Tibial nerve (tissue), 4 donors: ENCODE measurements at regions not wholly inside any gene's neighbourhood (a gene's known extent, or its start where the extent isn't known, plus 50 kb on each side); places are given as distances from the start of the nearest gene placed in this dataset.

Experiments used
- EP300 ChIP-seq, 2 donors: sonication (generic); formaldehyde crosslinking; IDR thresholded peaks; one replicate each; pipeline ENCODE4 v1.6.1; 2017; ENCODE audit warnings: antibody characterized with exemption in 2 of 2, mild to moderate bottlenecking in 1 of 2
- POLR2A ChIP-seq, 2 donors: fragments of 450-650 bp; IDR thresholded peaks; one replicate each; pipeline ENCODE4 v1.6.1; 2017; ENCODE audit warnings: antibody characterized with exemption in 2 of 2, mild to moderate bottlenecking in 2 of 2, moderate library complexity in 2 of 2
- TF ChIP-seq, protein P1 (sequence below), 5 experiments: fragments of 200-600 bp in 3 of 5; fragments of 450-650 bp in 2 of 5; sonication (generic) in 3 of 5; IDR thresholded peaks; one replicate each; pipeline ENCODE4 v1.5.1; 2016 to 2019; ENCODE audit warnings: antibody characterized with exemption in 5 of 5, mild to moderate bottlenecking in 3 of 5, moderate library complexity in 2 of 5

DNA sequence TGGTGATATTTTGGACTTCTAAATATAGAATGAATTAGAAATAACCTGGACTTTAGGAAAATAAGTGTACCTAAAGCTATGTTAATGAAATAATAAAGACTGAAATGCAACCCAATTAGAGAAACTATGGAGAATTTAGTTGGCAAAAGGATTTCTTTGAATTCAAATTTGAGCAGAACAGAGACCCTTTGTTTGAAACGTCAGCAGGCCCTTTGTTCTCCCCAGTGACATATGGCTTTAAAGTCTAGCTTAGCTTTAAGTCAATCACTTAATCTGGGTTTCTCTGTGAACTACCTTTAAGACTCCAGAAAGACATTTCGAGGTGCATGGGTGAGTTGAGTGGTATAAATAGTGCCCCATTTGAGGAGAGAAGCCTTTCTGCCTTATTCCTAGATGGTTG, 130.5 kb upstream of the CREB1 start:
- TF ChIP-seq EP300 (IDR thresholded peaks at IDR 0.05) (no peak), POLR2A (IDR thresholded peaks at IDR 0.05) (no peak)
- TF ChIP-seq, protein P1, sequence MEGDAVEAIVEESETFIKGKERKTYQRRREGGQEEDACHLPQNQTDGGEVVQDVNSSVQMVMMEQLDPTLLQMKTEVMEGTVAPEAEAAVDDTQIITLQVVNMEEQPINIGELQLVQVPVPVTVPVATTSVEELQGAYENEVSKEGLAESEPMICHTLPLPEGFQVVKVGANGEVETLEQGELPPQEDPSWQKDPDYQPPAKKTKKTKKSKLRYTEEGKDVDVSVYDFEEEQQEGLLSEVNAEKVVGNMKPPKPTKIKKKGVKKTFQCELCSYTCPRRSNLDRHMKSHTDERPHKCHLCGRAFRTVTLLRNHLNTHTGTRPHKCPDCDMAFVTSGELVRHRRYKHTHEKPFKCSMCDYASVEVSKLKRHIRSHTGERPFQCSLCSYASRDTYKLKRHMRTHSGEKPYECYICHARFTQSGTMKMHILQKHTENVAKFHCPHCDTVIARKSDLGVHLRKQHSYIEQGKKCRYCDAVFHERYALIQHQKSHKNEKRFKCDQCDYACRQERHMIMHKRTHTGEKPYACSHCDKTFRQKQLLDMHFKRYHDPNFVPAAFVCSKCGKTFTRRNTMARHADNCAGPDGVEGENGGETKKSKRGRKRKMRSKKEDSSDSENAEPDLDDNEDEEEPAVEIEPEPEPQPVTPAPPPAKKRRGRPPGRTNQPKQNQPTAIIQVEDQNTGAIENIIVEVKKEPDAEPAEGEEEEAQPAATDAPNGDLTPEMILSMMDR (IDR thresholded peaks at IDR 0.05) = no peak
